HFF-Myc (cell line): ENCODE measurements at regions not wholly inside any gene's neighbourhood (a gene's known extent, or its start where the extent isn't known, plus 50 kb on each side); places are given as distances from the start of the nearest gene placed in this dataset.

ENCODE experiments used
- DNase-seq: peaks from one replicate; pipeline ENCODE4 v3.0.0-alpha.2; 2011; ENCODE audit warnings: low read depth; ENCODE audit errors: extremely low read depth
- H3K4me3 ChIP-seq: replicated peaks from 2 replicates; pipeline ENCODE4 v1.5.1; 2011; ENCODE audit warnings: low read depth, mild to moderate bottlenecking, control low read depth, low read length
- CTCF ChIP-seq: IDR thresholded peaks from 2 replicates; pipeline ENCODE4 v1.5.1; 2012; ENCODE audit warnings: mild to moderate bottlenecking, low read depth, low read length, control low read depth; ENCODE audit errors: missing control alignments

GRCh38 chr2:60301726-60302125 is 251.7 kb downstream of the BCL11A start:
- H3K4me3 ChIP-seq = no peak overlapping the region
- no peak for TF ChIP-seq CTCF
- DNase-seq = no peak

GRCh38 chr2:60299179-60299578 is 254.3 kb downstream of the BCL11A start:
- no peak for DNase-seq
- no peak for TF ChIP-seq CTCF
- no peak overlapping the region for H3K4me3 ChIP-seq

- TF ChIP-seq CTCF = no peak
- no peak for DNase-seq
- no peak overlapping the region for H3K4me3 ChIP-seq
These were observed 255.3 kb downstream of the BCL11A start for GRCh38 chr2:60298006-60298696.

GRCh38 chr2:60297296-60298005 is 256.0 kb downstream of the BCL11A start:
- H3K4me3 ChIP-seq = no peak overlapping the region
- TF ChIP-seq CTCF = no peak
- DNase-seq = no peak

- no peak for TF ChIP-seq CTCF
- DNase-seq = no peak
- H3K4me3 ChIP-seq = no peak overlapping the region
These were observed 257.1 kb downstream of the BCL11A start for GRCh38 chr2:60296219-60296955.

- TF ChIP-seq CTCF = no peak
- DNase-seq = no peak
- no peak overlapping the region for H3K4me3 ChIP-seq
These were observed 257.9 kb downstream of the BCL11A start for GRCh38 chr2:60295636-60295962.
